HG03097 (cell line): ENCODE measurements at regions not wholly inside any gene's neighbourhood (a gene's known extent, or its start where the extent isn't known, plus 50 kb on each side); places are given as distances from the start of the nearest gene placed in this dataset.
"Not testable (repeated sequence)": the region's sequence is repeated elsewhere in the genome, so short reads cannot be mapped to it uniquely, and the experiment has no call there.

Experiments
- ATAC-seq: cut with Tn5 transposase; IDR thresholded peaks from one replicate; pipeline ENCODE4 v1.9.1; 2021; ENCODE audit not compliant: unreplicated experiment, low FRiP score

GRCh38 chr21:5065240-5066211, 5455.9 kb upstream of the TPTE start:
- ATAC-seq = peak; percentile 75

- not testable (repeated sequence) for ATAC-seq
Observed at GRCh38 chr21:5066682-5067251, 5454.6 kb upstream of the TPTE start.

- ATAC-seq = not testable (repeated sequence)
Observed at GRCh38 chr21:5067326-5068048, 5453.9 kb upstream of the TPTE start.

- ATAC-seq = not testable (repeated sequence)
Observed at GRCh38 chr21:5068649-5069048, 5452.7 kb upstream of the TPTE start.

- ATAC-seq = not testable (repeated sequence)
Observed at GRCh38 chr21:5071180-5071579, 5450.2 kb upstream of the TPTE start.

- ATAC-seq = not testable (repeated sequence)
Observed at GRCh38 chr21:5076854-5077253, 5444.5 kb upstream of the TPTE start.

GRCh38 chr21:5079361-5079760, 5442.0 kb upstream of the TPTE start:
- ATAC-seq = not testable (repeated sequence)

GRCh38 chr21:5080015-5080414, 5441.4 kb upstream of the TPTE start:
- ATAC-seq = not testable (repeated sequence)

- ATAC-seq = not testable (repeated sequence)
Observed at GRCh38 chr21:5084246-5084645, 5437.1 kb upstream of the TPTE start.

- ATAC-seq = not testable (repeated sequence)
Observed at GRCh38 chr21:5085456-5085855, 5435.9 kb upstream of the TPTE start.

- not testable (repeated sequence) for ATAC-seq
Observed at GRCh38 chr21:5086416-5086815, 5435.0 kb upstream of the TPTE start.

GRCh38 chr21:5088820-5089219, 5432.6 kb upstream of the TPTE start:
- not testable (repeated sequence) for ATAC-seq

- ATAC-seq = not testable (repeated sequence)
Observed at GRCh38 chr21:5089399-5090089, 5431.8 kb upstream of the TPTE start.

- not testable (repeated sequence) for ATAC-seq
Observed at GRCh38 chr21:5090132-5091079, 5431.0 kb upstream of the TPTE start.

- not testable (repeated sequence) for ATAC-seq
Observed at GRCh38 chr21:5091274-5091673, 5430.1 kb upstream of the TPTE start.

GRCh38 chr21:5095628-5096027, 5425.8 kb upstream of the TPTE start:
- not testable (repeated sequence) for ATAC-seq

GRCh38 chr21:5098010-5098743, 5423.2 kb upstream of the TPTE start:
- not testable (repeated sequence) for ATAC-seq

- not testable (repeated sequence) for ATAC-seq
Observed at GRCh38 chr21:5100604-5101174, 5420.7 kb upstream of the TPTE start.
